Neural progenitor cell (in vitro differentiated cells): ENCODE measurements at regions not wholly inside any gene's neighbourhood (a gene's known extent, or its start where the extent isn't known, plus 50 kb on each side); places are given as distances from the start of the nearest gene placed in this dataset.

ENCODE experiments used
- DNase-seq: peaks from one replicate; pipeline ENCODE4 v3.0.0-alpha.2; 2016; ENCODE audit warnings: low spot score
- H2AFZ ChIP-seq: fragments of 200-600 bp; sonication (generic); replicated peaks from 2 replicates; pipeline ENCODE4 v1.6.1; 2016; ENCODE audit warnings: antibody characterized with exemption
- H3F3A ChIP-seq: fragments of 200-600 bp; sonication (generic); 2 replicates; pipeline ENCODE4 v1.6.1; 2016; ENCODE audit warnings: antibody characterized with exemption, low read depth
- H3K27ac ChIP-seq: fragments of 200-600 bp; sonication (generic); 2 replicates; pipeline ENCODE4 v1.5.1; 2016; ENCODE audit warnings: mild to moderate bottlenecking
- H3K27me3 ChIP-seq: fragments of 200-600 bp; sonication (generic); 2 replicates; pipeline ENCODE4 v1.6.1; 2016; ENCODE audit warnings: mild to moderate bottlenecking, moderate library complexity
- H3K36me3 ChIP-seq: fragments of 200-600 bp; sonication (generic); 2 replicates; pipeline ENCODE4 v1.5.1; 2016
- H3K4me1 ChIP-seq: fragments of 200-600 bp; sonication (generic); 2 replicates; pipeline ENCODE4 v1.6.1; 2016; ENCODE audit warnings: mixed run types
- H3K4me2 ChIP-seq: fragments of 200-600 bp; sonication (generic); 2 replicates; pipeline ENCODE4 v1.6.1; 2016
- H3K4me3 ChIP-seq: fragments of 200-600 bp; sonication (generic); 2 replicates; pipeline ENCODE4 v1.5.1; 2016
- H3K79me2 ChIP-seq: fragments of 200-600 bp; sonication (generic); 2 replicates; pipeline ENCODE4 v1.6.1; 2016; ENCODE audit warnings: low read depth
- H3K9ac ChIP-seq: fragments of 200-600 bp; sonication (generic); 2 replicates; pipeline ENCODE4 v1.6.1; 2016
- H3K9me3 ChIP-seq: fragments of 200-600 bp; sonication (generic); 2 replicates; pipeline ENCODE4 v1.5.1; 2016; ENCODE audit warnings: low read depth
- H4K20me1 ChIP-seq: fragments of 200-600 bp; sonication (generic); 2 replicates; pipeline ENCODE4 v1.6.1; 2016; ENCODE audit warnings: low read depth
- H3K27ac Mint-ChIP-seq: 3 replicates; pipeline ENCODE4 v1.8.0; 2021; ENCODE audit warnings: mixed read lengths
- H3K27me3 Mint-ChIP-seq: 2 replicates; pipeline ENCODE4 v1.8.0; 2022; ENCODE audit warnings: low read depth, mild to moderate bottlenecking, inconsistent platforms, moderate library complexity, mixed read lengths; ENCODE audit not compliant: insufficient read depth
- H3K36me3 Mint-ChIP-seq: 3 replicates; pipeline ENCODE4 v1.8.0; 2021; ENCODE audit warnings: mixed read lengths
- H3K4me1 Mint-ChIP-seq: 3 replicates; pipeline ENCODE4 v1.8.0; 2021; ENCODE audit warnings: mixed read lengths
- H3K4me3 Mint-ChIP-seq: 3 replicates; pipeline ENCODE4 v1.8.0; 2021; ENCODE audit warnings: mild to moderate bottlenecking, moderate library complexity, mixed read lengths
- H3K9me3 Mint-ChIP-seq: 3 replicates; pipeline ENCODE4 v1.8.0; 2020; ENCODE audit warnings: mixed read lengths
- CTCF ChIP-seq: fragments of 200-600 bp; sonication (generic); IDR thresholded peaks from 2 replicates; pipeline ENCODE4 v1.5.1; 2017; ENCODE audit warnings: antibody characterized with exemption, mild to moderate bottlenecking
- EZH2 ChIP-seq: fragments of 200-600 bp; sonication (generic); IDR thresholded peaks from 2 replicates; pipeline ENCODE4 v1.6.1; 2017; ENCODE audit warnings: antibody characterized with exemption, mild to moderate bottlenecking, moderate library complexity
- EZH2phosphoT487 ChIP-seq: fragments of 200-600 bp; sonication (generic); IDR thresholded peaks from 2 replicates; pipeline ENCODE4 v1.6.1; 2017; ENCODE audit warnings: antibody characterized with exemption

GRCh38 chr2:16188261-16188890 is 248.0 kb downstream of the MYCN start:
- TF ChIP-seq EZH2 (no peak), EZH2phosphoT487 (no peak), CTCF (no peak)
- H3K4me3 Mint-ChIP-seq = no peak overlapping the region
- Histone ChIP-seq H3K27me3 (no peaks in the 10 kb centered on the region), H3K4me2 (no peak overlapping the region), H3K79me2 (no peaks in the 10 kb centered on the region), H3K9me3 (no peaks in the 10 kb centered on the region), H3K27ac (no peak overlapping the region), H3K4me1 (peaks cover 31% of the 10 kb centered on the region), H3F3A (peaks cover 9% of the 10 kb centered on the region), H2AFZ (peak overlapping the region; percentile 54), H3K9ac (no peak overlapping the region), H3K36me3 (no peaks in the 10 kb centered on the region), H4K20me1 (no peaks in the 10 kb centered on the region), H3K4me3 (no peak overlapping the region)
- DNase-seq = no peak
- peaks cover under 1% of the 10 kb centered on the region for H3K9me3 Mint-ChIP-seq
- H3K27ac Mint-ChIP-seq = peak overlapping the region; percentile 67
- H3K27me3 Mint-ChIP-seq = peaks cover 18% of the 10 kb centered on the region
- H3K4me1 Mint-ChIP-seq = peaks cover 63% of the 10 kb centered on the region
- H3K36me3 Mint-ChIP-seq = peaks cover 2% of the 10 kb centered on the region

GRCh38 chr2:16187482-16187817 is 247.1 kb downstream of the MYCN start:
- H3K27ac Mint-ChIP-seq = peak overlapping the region; percentile 67
- H3K4me1 ChIP-seq = peaks cover 31% of the 10 kb centered on the region

GRCh38 chr2:16186661-16187481 is 246.5 kb downstream of the MYCN start:
- Histone ChIP-seq H4K20me1 (no peaks in the 10 kb centered on the region), H2AFZ (no peak overlapping the region), H3F3A (peaks cover 9% of the 10 kb centered on the region), H3K4me3 (no peak overlapping the region), H3K4me1 (peaks cover 31% of the 10 kb centered on the region), H3K27me3 (no peaks in the 10 kb centered on the region), H3K9ac (no peak overlapping the region), H3K9me3 (no peaks in the 10 kb centered on the region), H3K4me2 (no peak overlapping the region), H3K27ac (no peak overlapping the region), H3K36me3 (no peaks in the 10 kb centered on the region), H3K79me2 (no peaks in the 10 kb centered on the region)
- Mint-ChIP-seq H3K27ac (peak overlapping the region; percentile 44), H3K9me3 (peaks cover 3% of the 10 kb centered on the region), H3K36me3 (peaks cover 2% of the 10 kb centered on the region), H3K27me3 (peaks cover 23% of the 10 kb centered on the region), H3K4me1 (peaks cover 70% of the 10 kb centered on the region), H3K4me3 (no peak overlapping the region)
- no peak for TF ChIP-seq EZH2
- TF ChIP-seq EZH2phosphoT487 = no peak
- no peak for TF ChIP-seq CTCF
- no peak for DNase-seq

More at GRCh38 chr2:16187482-16187817, 247.1 kb downstream of the MYCN start:
- Histone ChIP-seq H2AFZ (no peak overlapping the region), H3K27ac (no peak overlapping the region), H3K9ac (no peak overlapping the region), H3K4me3 (no peak overlapping the region), H3F3A (peaks cover 9% of the 10 kb centered on the region), H3K9me3 (no peaks in the 10 kb centered on the region), H3K4me2 (no peak overlapping the region), H4K20me1 (no peaks in the 10 kb centered on the region), H3K27me3 (no peaks in the 10 kb centered on the region), H3K36me3 (no peaks in the 10 kb centered on the region), H3K79me2 (no peaks in the 10 kb centered on the region)
- Mint-ChIP-seq H3K4me3 (peak overlapping the region; percentile 1), H3K4me1 (peaks cover 67% of the 10 kb centered on the region), H3K27me3 (peaks cover 21% of the 10 kb centered on the region), H3K36me3 (peaks cover 2% of the 10 kb centered on the region), H3K9me3 (peaks cover 3% of the 10 kb centered on the region)
- TF ChIP-seq EZH2phosphoT487 (no peak), EZH2 (no peak), CTCF (no peak)
- DNase-seq = no peak
